Prostate gland (tissue), 2 donors: ENCODE measurements at regions not wholly inside any gene's neighbourhood (a gene's known extent, or its start where the extent isn't known, plus 50 kb on each side); places are given as distances from the start of the nearest gene placed in this dataset.

Source experiments
- DNase-seq: peaks from one replicate; pipeline ENCODE4 v3.0.0-alpha.2; 2019; ENCODE audit warnings: low spot score
- H3K27ac ChIP-seq, 2 donors: fragments of 200-600 bp; sonication (generic); 2 replicates each; pipeline ENCODE4 v1.5.1; 2017 to 2019
- H3K27me3 ChIP-seq: fragments of 200-600 bp; sonication (generic); replicated peaks from 2 replicates; pipeline ENCODE4 v1.5.1; 2019; ENCODE audit not compliant: insufficient read depth
- H3K36me3 ChIP-seq, 2 donors: fragments of 200-600 bp; sonication (generic); 1 replicate in 1 of 2; 2 replicates in 1 of 2; pipeline versions ENCODE4 v1.5.1 to v1.8.1; 2017 to 2019
- H3K4me1 ChIP-seq: fragments of 200-600 bp; sonication (generic); replicated peaks from 2 replicates; pipeline ENCODE4 v1.5.1; 2019
- H3K4me3 ChIP-seq, 2 donors: fragments of 200-600 bp; sonication (generic); 2 replicates each; pipeline ENCODE4 v1.5.1; 2017 to 2019
- H3K9me3 ChIP-seq: fragments of 200-600 bp; sonication (generic); 2 replicates; pipeline ENCODE4 v1.5.1; 2017
- CTCF ChIP-seq, 4 experiments: fragments of 200-600 bp in 2 of 4; fragments of 450-650 bp in 2 of 4; sonication (generic) in 2 of 4; IDR thresholded peaks; 1 replicate in 3 of 4; 2 replicates in 1 of 4; pipeline ENCODE4 v1.5.1; 2016 to 2019; ENCODE audit warnings: antibody characterized with exemption in 4 of 4, mild to moderate bottlenecking in 2 of 4, moderate library complexity in 2 of 4
- POLR2A ChIP-seq: fragments of 450-650 bp; IDR thresholded peaks from one replicate; pipeline ENCODE4 v1.6.1; 2016; ENCODE audit warnings: antibody characterized with exemption, mild to moderate bottlenecking
- POLR2AphosphoS5 ChIP-seq: sonication (generic); formaldehyde crosslinking; IDR thresholded peaks from one replicate; pipeline ENCODE4 v1.6.1; 2017; ENCODE audit warnings: antibody characterized with exemption
- WGBS: methylation state at CpG from one replicate; pipeline ENCODE4 v1.1.5; 2018; 5-methylcytosine and 5-hydroxymethylcytosine counted together
- intact Hi-C: fragments of 100-400 bp; cut with DNase I; formaldehyde crosslinking; loops from one replicate; pipeline ENCODE4 v1.14.2; 2022

GRCh38 chr6:169933251-169933821 is 181.9 kb downstream of the ERMARD start:
- no peak overlapping the region for H3K27ac ChIP-seq
- no peak for DNase-seq
- intact Hi-C loops: no loop called here

GRCh38 chr6:169932491-169932890 is 181.1 kb downstream of the ERMARD start:
- TF ChIP-seq CTCF (IDR thresholded peaks at IDR 0.05): no peak
- no peak for TF ChIP-seq POLR2AphosphoS5
- TF ChIP-seq POLR2A: no peak
- WGBS: 78% methylated on average over 21 of the region's 22 CpGs
- intact Hi-C loops: no loop called here
- Histone ChIP-seq H3K4me3 (no peak overlapping the region), H3K36me3 (no peaks in the 10 kb centered on the region), H3K4me1 (peaks cover 9% of the 10 kb centered on the region), H3K27ac (no peak overlapping the region), H3K27me3 (no peaks in the 10 kb centered on the region), H3K9me3 (no peaks in the 10 kb centered on the region)
- DNase-seq: no peak

More at GRCh38 chr6:169933251-169933821, 181.9 kb downstream of the ERMARD start:
- no peaks in the 10 kb centered on the region for H3K27me3 ChIP-seq
- H3K4me1 ChIP-seq: peaks cover 9% of the 10 kb centered on the region
- H3K36me3 ChIP-seq: no peaks in the 10 kb centered on the region
- no peak overlapping the region for H3K4me3 ChIP-seq
- no peaks in the 10 kb centered on the region for H3K9me3 ChIP-seq
- WGBS: 79% methylated on average over 17 of the region's 17 CpGs
- no peak for TF ChIP-seq POLR2A
- no peak for TF ChIP-seq POLR2AphosphoS5
- TF ChIP-seq CTCF (IDR thresholded peaks at IDR 0.05): no peak

- Histone ChIP-seq H3K27ac (no peak overlapping the region), H3K4me1 (peaks cover 9% of the 10 kb centered on the region), H3K4me3 (no peak overlapping the region), H3K36me3 (no peaks in the 10 kb centered on the region), H3K27me3 (no peaks in the 10 kb centered on the region), H3K9me3 (no peaks in the 10 kb centered on the region)
- intact Hi-C loops: no loop called here
- TF ChIP-seq POLR2AphosphoS5: no peak
- TF ChIP-seq CTCF (IDR thresholded peaks at IDR 0.05): no peak
- no peak for TF ChIP-seq POLR2A
- no peak for DNase-seq
- WGBS: 50% methylated on average over 11 of the region's 11 CpGs
Observed at GRCh38 chr6:169931261-169931660, 179.8 kb downstream of the ERMARD start.

GRCh38 chr6:169930799-169931198 is 179.4 kb downstream of the ERMARD start:
- no peaks in the 10 kb centered on the region for H3K36me3 ChIP-seq
- no peak for DNase-seq
- H3K27me3 ChIP-seq: no peaks in the 10 kb centered on the region
- H3K4me3 ChIP-seq: no peak overlapping the region
- H3K27ac ChIP-seq: no peak overlapping the region
- TF ChIP-seq POLR2AphosphoS5: no peak
- TF ChIP-seq CTCF (IDR thresholded peaks at IDR 0.05): no peak
- no peak for TF ChIP-seq POLR2A
- 93% methylated on average over 6 of the region's 6 CpGs for WGBS
- H3K4me1 ChIP-seq: peaks cover 9% of the 10 kb centered on the region
- no peaks in the 10 kb centered on the region for H3K9me3 ChIP-seq
- intact Hi-C loops: no loop called here

- WGBS: 85% methylated on average over 5 of the region's 5 CpGs
- Histone ChIP-seq H3K9me3 (no peaks in the 10 kb centered on the region), H3K4me1 (no peaks in the 10 kb centered on the region), H3K27me3 (no peaks in the 10 kb centered on the region), H3K4me3 (no peak overlapping the region), H3K36me3 (no peaks in the 10 kb centered on the region), H3K27ac (no peak overlapping the region)
- intact Hi-C loops: no loop called here
- no peak for TF ChIP-seq CTCF (IDR thresholded peaks at IDR 0.05)
- TF ChIP-seq POLR2A: no peak
- no peak for TF ChIP-seq POLR2AphosphoS5
- no peak for DNase-seq
Observed at GRCh38 chr6:169927711-169928110, 176.3 kb downstream of the ERMARD start.
